Lung (tissue), 11 donors: ENCODE measurements at regions not wholly inside any gene's neighbourhood (a gene's known extent, or its start where the extent isn't known, plus 50 kb on each side); places are given as distances from the start of the nearest gene placed in this dataset.

Experiments used
- ATAC-seq: fragments of 200-7000 bp; cut with Tn5 transposase; one replicate; pipeline ENCODE4 v1.9.1; 2020; ENCODE audit warnings: moderate number of reproducible peaks; ENCODE audit not compliant: insufficient read depth, low FRiP score
- DNase-seq, 3 donors: peaks; one replicate each; pipeline ENCODE4 v3.0.0-alpha.2; 2013 to 2017
- H3K27ac ChIP-seq, 2 donors: one replicate each; pipeline ENCODE4 v1.5.1; 2013; ENCODE audit warnings: mild to moderate bottlenecking in 2 of 2, moderate library complexity in 2 of 2, control low read depth in 1 of 2, inconsistent platforms in 1 of 2, low read depth in 1 of 2, low read length in 1 of 2
- H3K27me3 ChIP-seq, 3 donors: one replicate each; pipeline ENCODE4 v1.5.1; 2013; ENCODE audit warnings: low read length in 2 of 3; ENCODE audit not compliant: control insufficient read depth in 3 of 3, insufficient read depth in 3 of 3
- H3K36me3 ChIP-seq, 4 donors: one replicate each; pipeline ENCODE4 v1.5.1; 2013; ENCODE audit warnings: low read length in 4 of 4, mild to moderate bottlenecking in 1 of 4, moderate library complexity in 1 of 4; ENCODE audit not compliant: control insufficient read depth in 4 of 4, insufficient read depth in 4 of 4
- H3K4me1 ChIP-seq, 5 donors: one replicate each; pipeline ENCODE4 v1.5.1; 2013; ENCODE audit warnings: low read length in 5 of 5, mild to moderate bottlenecking in 2 of 5, moderate library complexity in 1 of 5; ENCODE audit not compliant: control insufficient read depth in 5 of 5, insufficient read depth in 5 of 5
- H3K4me3 ChIP-seq: one replicate; pipeline ENCODE4 v1.5.1; 2013; ENCODE audit warnings: mild to moderate bottlenecking, control low read depth, moderate library complexity
- H3K9ac ChIP-seq, 2 donors: one replicate each; pipeline ENCODE4 v1.5.1; 2013; ENCODE audit warnings: low read length in 2 of 2, control low read depth in 1 of 2; ENCODE audit not compliant: insufficient read depth in 1 of 2
- H3K9me3 ChIP-seq, 4 donors: one replicate each; pipeline ENCODE4 v1.5.1; 2013; ENCODE audit warnings: low read length in 3 of 4, mild to moderate bottlenecking in 1 of 4, moderate library complexity in 1 of 4; ENCODE audit not compliant: control insufficient read depth in 4 of 4, insufficient read depth in 3 of 4
- WGBS, 2 donors: extraction: QIAGEN DNeasy Blood & Tissue Kit; methylation state at CpG; one replicate each; pipeline ENCODE4 v1.1.7; 2013; 5-methylcytosine and 5-hydroxymethylcytosine counted together
- TF ChIP-seq, protein P1 (sequence below): IDR thresholded peaks from 2 replicates; pipeline ENCODE4 v1.5.1; 2012; ENCODE audit warnings: mild to moderate bottlenecking; ENCODE audit errors: control extremely low read depth, extremely low read depth
- donor health status: control.
- donor health status: control.
- donor health status: Bipolar disorder and iron deficiency.
- donor health status: healthy.
- donor health status: DM: yes; HTN: yes; CAD: no.

- ATAC-seq (no peak), DNase-seq (no peak)
- no peaks in the 10 kb centered on the region for H3K4me1 ChIP-seq
- H3K27ac ChIP-seq, result no peak overlapping the region
- TF ChIP-seq, protein P1, sequence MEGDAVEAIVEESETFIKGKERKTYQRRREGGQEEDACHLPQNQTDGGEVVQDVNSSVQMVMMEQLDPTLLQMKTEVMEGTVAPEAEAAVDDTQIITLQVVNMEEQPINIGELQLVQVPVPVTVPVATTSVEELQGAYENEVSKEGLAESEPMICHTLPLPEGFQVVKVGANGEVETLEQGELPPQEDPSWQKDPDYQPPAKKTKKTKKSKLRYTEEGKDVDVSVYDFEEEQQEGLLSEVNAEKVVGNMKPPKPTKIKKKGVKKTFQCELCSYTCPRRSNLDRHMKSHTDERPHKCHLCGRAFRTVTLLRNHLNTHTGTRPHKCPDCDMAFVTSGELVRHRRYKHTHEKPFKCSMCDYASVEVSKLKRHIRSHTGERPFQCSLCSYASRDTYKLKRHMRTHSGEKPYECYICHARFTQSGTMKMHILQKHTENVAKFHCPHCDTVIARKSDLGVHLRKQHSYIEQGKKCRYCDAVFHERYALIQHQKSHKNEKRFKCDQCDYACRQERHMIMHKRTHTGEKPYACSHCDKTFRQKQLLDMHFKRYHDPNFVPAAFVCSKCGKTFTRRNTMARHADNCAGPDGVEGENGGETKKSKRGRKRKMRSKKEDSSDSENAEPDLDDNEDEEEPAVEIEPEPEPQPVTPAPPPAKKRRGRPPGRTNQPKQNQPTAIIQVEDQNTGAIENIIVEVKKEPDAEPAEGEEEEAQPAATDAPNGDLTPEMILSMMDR, result no peak
- no peaks in the 10 kb centered on the region for H3K27me3 ChIP-seq
- H3K36me3 ChIP-seq, result no peaks in the 10 kb centered on the region
- H3K9me3 ChIP-seq, result no peaks in the 10 kb centered on the region
- no peak overlapping the region for H3K9ac ChIP-seq
- WGBS, 2 donors, result 50 to 68% methylated on average over 3 of the region's 3 CpGs
- H3K4me3 ChIP-seq, result no peak overlapping the region
These were observed 133.6 kb downstream of the P2RY1 start for GRCh38 chr3:152968388-152969024.

DNA sequence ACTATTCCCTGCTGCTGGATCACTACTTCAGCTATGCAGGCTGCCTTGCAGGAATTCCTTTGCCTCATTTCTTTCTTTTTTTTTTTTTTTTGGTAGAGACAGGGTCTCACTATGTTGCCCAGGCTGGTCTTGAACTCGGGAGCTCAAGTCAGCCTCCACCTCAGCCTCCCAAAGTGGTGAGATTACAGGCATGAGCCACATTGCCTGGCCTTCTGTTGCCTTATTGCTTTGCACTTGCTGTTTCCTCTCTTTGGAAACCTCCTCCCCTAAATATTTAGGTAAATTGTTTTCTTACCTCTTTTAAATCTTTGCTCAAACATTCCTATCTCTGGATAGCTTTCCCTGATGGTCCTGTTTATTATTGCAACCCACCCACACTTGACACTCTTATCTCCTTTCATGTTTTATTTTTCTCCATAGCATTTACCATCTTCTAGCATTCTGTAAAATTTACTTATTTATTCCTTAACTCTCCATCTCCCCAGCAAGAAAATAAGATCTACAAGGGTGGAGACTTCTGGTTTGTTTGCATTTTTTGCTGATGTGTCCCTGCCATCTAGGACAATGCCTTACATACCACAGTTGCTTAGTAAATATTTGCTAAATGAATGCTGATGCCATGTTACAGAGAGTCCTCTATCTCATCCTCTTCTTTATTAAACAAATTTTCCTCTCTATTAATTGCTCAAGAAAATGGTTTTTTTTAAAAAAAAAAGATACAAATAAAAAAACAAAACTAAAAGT is 134.8 kb downstream of the P2RY1 start:
- no peaks in the 10 kb centered on the region for H3K36me3 ChIP-seq
- H3K27ac ChIP-seq, result no peak overlapping the region
- no peak overlapping the region for H3K9ac ChIP-seq
- no peaks in the 10 kb centered on the region for H3K4me1 ChIP-seq
- 88 to 100% methylated on average over 1 of the region's 1 CpG for WGBS, 2 donors
- H3K4me3 ChIP-seq, result no peak overlapping the region
- DNase-seq (no peak), ATAC-seq (no peak)
- H3K27me3 ChIP-seq, result no peaks in the 10 kb centered on the region
- TF ChIP-seq, protein P1, result no peak
- H3K9me3 ChIP-seq, result no peaks in the 10 kb centered on the region

DNA sequence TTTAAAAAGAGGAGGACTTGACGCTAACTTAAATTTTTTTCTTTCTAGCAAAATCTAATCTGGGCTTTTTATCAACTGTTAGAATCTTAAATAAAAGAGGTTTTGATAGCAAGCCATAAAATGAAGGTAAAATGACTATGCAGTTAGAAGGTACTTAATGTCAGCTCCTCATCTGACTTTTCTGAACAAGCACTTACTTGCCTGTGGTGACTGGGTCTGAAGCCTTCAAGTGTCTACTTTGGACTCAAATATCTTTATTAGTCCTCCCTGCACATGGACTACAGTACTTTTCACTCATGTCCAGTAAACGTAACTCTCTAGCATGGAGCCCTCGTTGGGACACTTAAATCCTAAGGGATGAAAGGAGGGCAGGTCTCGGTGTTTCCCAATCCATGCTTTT is 135.9 kb downstream of the P2RY1 start:
- Histone ChIP-seq H3K4me3 (no peak overlapping the region), H3K4me1 (no peaks in the 10 kb centered on the region), H3K27ac (no peak overlapping the region), H3K27me3 (no peaks in the 10 kb centered on the region), H3K9me3 (no peaks in the 10 kb centered on the region), H3K36me3 (no peaks in the 10 kb centered on the region), H3K9ac (no peak overlapping the region)
- ATAC-seq (no peak), DNase-seq (no peak)
- WGBS, 2 donors, result 70 to 91% methylated on average over 4 of the region's 4 CpGs
- TF ChIP-seq, protein P1, result no peak
